Lower leg skin (tissue), 3 donors: ENCODE measurements at regions not wholly inside any gene's neighbourhood (a gene's known extent, or its start where the extent isn't known, plus 50 kb on each side); places are given as distances from the start of the nearest gene placed in this dataset.

ENCODE experiments used
- POLR2A ChIP-seq, 2 donors: fragments of 450-650 bp; IDR thresholded peaks; one replicate each; pipeline ENCODE4 v1.6.1; 2016 to 2017; ENCODE audit warnings: antibody characterized with exemption in 2 of 2, mild to moderate bottlenecking in 1 of 2, moderate library complexity in 1 of 2
- TF ChIP-seq, protein P1 (sequence below), 3 donors: fragments of 450-650 bp; IDR thresholded peaks; one replicate each; pipeline ENCODE4 v1.5.1; 2016; ENCODE audit warnings: antibody characterized with exemption in 3 of 3, mild to moderate bottlenecking in 3 of 3, moderate library complexity in 2 of 3

DNA sequence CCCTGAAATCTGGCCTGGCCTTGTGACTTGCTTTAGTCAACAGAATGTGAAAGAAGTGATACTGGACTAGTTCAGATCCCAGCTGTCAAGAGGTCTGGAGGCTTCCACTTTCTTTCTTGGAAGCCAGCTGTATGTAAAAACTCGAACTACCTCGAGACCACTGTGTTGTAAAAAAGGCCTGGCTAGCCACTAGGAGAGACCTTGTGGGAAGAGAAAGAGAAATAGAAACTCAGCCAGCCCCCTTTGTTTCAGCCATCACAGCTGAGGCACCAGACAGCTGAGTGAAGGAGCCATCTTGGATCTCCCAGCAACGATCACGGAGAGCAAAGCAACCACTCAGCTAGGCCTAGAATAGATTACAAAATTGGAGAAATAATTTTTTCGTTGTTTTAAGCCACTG, 324.9 kb upstream of the TCF4 start:
- TF ChIP-seq, protein P1, sequence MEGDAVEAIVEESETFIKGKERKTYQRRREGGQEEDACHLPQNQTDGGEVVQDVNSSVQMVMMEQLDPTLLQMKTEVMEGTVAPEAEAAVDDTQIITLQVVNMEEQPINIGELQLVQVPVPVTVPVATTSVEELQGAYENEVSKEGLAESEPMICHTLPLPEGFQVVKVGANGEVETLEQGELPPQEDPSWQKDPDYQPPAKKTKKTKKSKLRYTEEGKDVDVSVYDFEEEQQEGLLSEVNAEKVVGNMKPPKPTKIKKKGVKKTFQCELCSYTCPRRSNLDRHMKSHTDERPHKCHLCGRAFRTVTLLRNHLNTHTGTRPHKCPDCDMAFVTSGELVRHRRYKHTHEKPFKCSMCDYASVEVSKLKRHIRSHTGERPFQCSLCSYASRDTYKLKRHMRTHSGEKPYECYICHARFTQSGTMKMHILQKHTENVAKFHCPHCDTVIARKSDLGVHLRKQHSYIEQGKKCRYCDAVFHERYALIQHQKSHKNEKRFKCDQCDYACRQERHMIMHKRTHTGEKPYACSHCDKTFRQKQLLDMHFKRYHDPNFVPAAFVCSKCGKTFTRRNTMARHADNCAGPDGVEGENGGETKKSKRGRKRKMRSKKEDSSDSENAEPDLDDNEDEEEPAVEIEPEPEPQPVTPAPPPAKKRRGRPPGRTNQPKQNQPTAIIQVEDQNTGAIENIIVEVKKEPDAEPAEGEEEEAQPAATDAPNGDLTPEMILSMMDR (IDR thresholded peaks at IDR 0.05): no peak
- TF ChIP-seq POLR2A (IDR thresholded peaks at IDR 0.05): no peak
